H1 (cell line): ENCODE measurements at regions not wholly inside any gene's neighbourhood (a gene's known extent, or its start where the extent isn't known, plus 50 kb on each side); places are given as distances from the start of the nearest gene placed in this dataset.

Experiments
- CHD7 ChIP-seq: fragments of 300-600 bp; sonication (generic); IDR thresholded peaks from 2 replicates; pipeline ENCODE4 v1.7.1; 2012; ENCODE audit warnings: low read length, moderate library complexity, mild to moderate bottlenecking, inconsistent platforms; ENCODE audit not compliant: insufficient replicate concordance
- CREB1 ChIP-seq: IDR thresholded peaks from 2 replicates; pipeline ENCODE4 v1.6.1; 2012; ENCODE audit warnings: inconsistent platforms
- RAD21 ChIP-seq, 2 experiments: IDR thresholded peaks in 1 of 2; conservative IDR thresholded peaks in 1 of 2; 2 replicates each; pipeline ENCODE4 v1.6.1; 2011; ENCODE audit warnings: low read depth in 2 of 2, low read length in 2 of 2, improper control_type of control experiment in 1 of 2, inconsistent platforms in 1 of 2, mild to moderate bottlenecking in 1 of 2, moderate library complexity in 1 of 2
- SAP30 ChIP-seq: fragments of 300-600 bp; sonication (generic); IDR thresholded peaks from 2 replicates; pipeline ENCODE4 v1.7.1; 2012; ENCODE audit warnings: low read length, moderate library complexity, mild to moderate bottlenecking, inconsistent platforms; ENCODE audit not compliant: insufficient read depth, insufficient replicate concordance
- TF ChIP-seq, protein P1 (sequence below): IDR thresholded peaks from 2 replicates; pipeline ENCODE4 v1.6.1; 2012; ENCODE audit warnings: low read length, inconsistent platforms

DNA sequence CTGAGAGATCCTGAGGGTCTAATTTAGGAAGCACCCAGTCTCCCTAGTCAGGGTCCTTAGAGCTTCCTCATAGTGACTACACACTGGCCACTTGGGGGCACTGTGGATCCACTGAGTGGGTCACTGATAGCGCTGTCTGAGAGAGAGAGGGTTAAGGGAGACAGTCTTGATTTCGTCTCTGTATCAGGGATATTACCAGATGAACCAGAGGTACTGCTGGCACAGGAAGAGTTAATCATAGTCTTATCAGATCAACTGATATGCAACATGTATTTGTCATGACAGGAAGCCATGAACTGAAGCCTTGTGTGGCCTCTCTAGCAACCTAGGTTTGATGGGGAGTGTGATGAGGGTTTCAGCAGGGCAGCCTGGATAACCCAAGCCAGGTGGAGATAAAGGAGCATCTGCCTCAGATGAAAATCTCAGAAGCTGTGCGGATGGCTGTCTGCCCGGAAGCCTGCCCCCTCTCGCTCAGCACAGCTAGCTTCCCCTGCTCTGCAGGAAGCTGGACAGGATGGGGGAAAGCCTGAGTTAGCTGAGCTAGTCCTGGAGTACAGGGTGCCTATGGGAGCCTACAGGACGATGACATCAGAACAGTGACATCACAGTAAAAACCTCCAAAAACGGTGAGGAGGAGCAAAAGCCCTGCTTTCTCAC is 214.0 kb upstream of the PRSS1 start (continued):
- TF ChIP-seq CHD7 (no peak), RAD21 (IDR thresholded peaks at IDR 0.05 in 1 of 2, conservative IDR thresholded peaks at IDR 0.05 in 1 of 2; ENCODE audit: low read depth in 2 of 2, low read length in 2 of 2) (peak; percentile 94), CREB1 (0 out of 2 replicates have a peak, but pooled peaks have one; percentile 28), SAP30 (no peak)
- TF ChIP-seq, protein P1, sequence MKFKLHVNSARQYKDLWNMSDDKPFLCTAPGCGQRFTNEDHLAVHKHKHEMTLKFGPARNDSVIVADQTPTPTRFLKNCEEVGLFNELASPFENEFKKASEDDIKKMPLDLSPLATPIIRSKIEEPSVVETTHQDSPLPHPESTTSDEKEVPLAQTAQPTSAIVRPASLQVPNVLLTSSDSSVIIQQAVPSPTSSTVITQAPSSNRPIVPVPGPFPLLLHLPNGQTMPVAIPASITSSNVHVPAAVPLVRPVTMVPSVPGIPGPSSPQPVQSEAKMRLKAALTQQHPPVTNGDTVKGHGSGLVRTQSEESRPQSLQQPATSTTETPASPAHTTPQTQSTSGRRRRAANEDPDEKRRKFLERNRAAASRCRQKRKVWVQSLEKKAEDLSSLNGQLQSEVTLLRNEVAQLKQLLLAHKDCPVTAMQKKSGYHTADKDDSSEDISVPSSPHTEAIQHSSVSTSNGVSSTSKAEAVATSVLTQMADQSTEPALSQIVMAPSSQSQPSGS: no peak
